Natural killer cell treated with Interleukin-12 subunit alpha and Interleukin-12 subunit beta and Interleukin-15 and Interleukin-18, amount 100 ng/mL, for 72 hours (primary cell): ENCODE measurements at regions not wholly inside any gene's neighbourhood (a gene's known extent, or its start where the extent isn't known, plus 50 kb on each side); places are given as distances from the start of the nearest gene placed in this dataset.
"Not testable (repeated sequence)": the region's sequence is repeated elsewhere in the genome, so short reads cannot be mapped to it uniquely, and the experiment has no call there.

ENCODE experiments used
- ATAC-seq, 2 donors: fragments of 150-1000 bp; cut with Tn5 transposase in 1 of 2; sonication (Bioruptor Pico), chemical (Tn5 transposase) in 1 of 2; 2 replicates each; pipeline ENCODE4 v1.10.0; 2021
- DNase-seq: peaks from one replicate; pipeline ENCODE4 v3.0.0; 2022; ENCODE audit warnings: low spot score
- H3K27ac Mint-ChIP-seq, 2 donors: 1 replicate in 1 of 2; 2 replicates in 1 of 2; pipeline ENCODE4 v1.8.0; 2022; ENCODE audit warnings: mixed read lengths in 2 of 2, mild to moderate bottlenecking in 1 of 2, moderate library complexity in 1 of 2
- H3K27me3 Mint-ChIP-seq, 2 donors: 1 replicate in 1 of 2; 2 replicates in 1 of 2; pipeline ENCODE4 v1.8.0; 2022; ENCODE audit warnings: mixed read lengths in 2 of 2
- H3K36me3 Mint-ChIP-seq: one replicate; pipeline ENCODE4 v1.8.0; 2022; ENCODE audit warnings: mixed read lengths
- H3K4me1 Mint-ChIP-seq, 2 donors: 1 replicate in 1 of 2; 2 replicates in 1 of 2; pipeline ENCODE4 v1.8.0; 2022; ENCODE audit warnings: low read depth in 2 of 2, mixed read lengths in 2 of 2, mild to moderate bottlenecking in 1 of 2
- H3K4me3 Mint-ChIP-seq: one replicate; pipeline ENCODE4 v1.8.0; 2022; ENCODE audit warnings: mixed read lengths
- H3K9me3 Mint-ChIP-seq: 2 replicates; pipeline ENCODE4 v1.8.0; 2022; ENCODE audit warnings: mixed read lengths

- H3K27me3 Mint-ChIP-seq, result no peaks in the 10 kb centered on the region
These were observed 97.2 kb downstream of the ARL4C start for GRCh38 chr2:234399451-234400246.

DNA sequence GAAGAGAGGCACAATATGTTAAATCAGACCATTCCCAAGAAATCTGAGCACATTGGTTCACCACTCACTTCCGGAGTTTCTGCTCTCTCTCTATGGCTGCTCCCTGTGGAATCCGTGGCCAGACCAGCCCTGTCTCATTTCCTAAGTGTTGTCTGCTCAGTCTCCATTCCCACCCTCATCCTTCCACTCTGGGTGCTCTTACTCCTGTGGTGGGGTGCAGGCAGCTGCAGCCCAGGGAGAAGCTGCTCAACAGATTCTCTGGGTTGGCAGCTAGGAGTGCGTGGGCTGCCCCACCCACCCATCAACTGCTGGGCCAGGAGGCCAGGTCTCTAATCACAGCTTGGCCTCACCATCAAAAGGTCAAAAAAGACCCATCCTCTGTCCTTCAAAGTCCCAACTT is 98.3 kb downstream of the ARL4C start:
- H3K27ac Mint-ChIP-seq, result no peak overlapping the region
- peaks cover 47 to 51% of the 10 kb centered on the region in 2 donors for H3K4me1 Mint-ChIP-seq
- H3K4me3 Mint-ChIP-seq, result no peak overlapping the region
- ATAC-seq, result no peak
- no peak for DNase-seq
- no peaks in the 10 kb centered on the region for H3K27me3 Mint-ChIP-seq
- peaks cover 5% of the 10 kb centered on the region for H3K36me3 Mint-ChIP-seq
- H3K9me3 Mint-ChIP-seq, result peaks cover 3% of the 10 kb centered on the region

More at GRCh38 chr2:234399451-234400246, 97.2 kb downstream of the ARL4C start:
- H3K27ac Mint-ChIP-seq, result no peak overlapping the region
- ATAC-seq, result peak in 1 of 2 donors; percentile 15
- peaks cover 38 to 45% of the 10 kb centered on the region in 2 donors for H3K4me1 Mint-ChIP-seq
- peak overlapping the region; percentile 10 for H3K4me3 Mint-ChIP-seq
- DNase-seq, result no peak
- peaks cover 3% of the 10 kb centered on the region for H3K9me3 Mint-ChIP-seq
- peaks cover 5% of the 10 kb centered on the region for H3K36me3 Mint-ChIP-seq

DNA sequence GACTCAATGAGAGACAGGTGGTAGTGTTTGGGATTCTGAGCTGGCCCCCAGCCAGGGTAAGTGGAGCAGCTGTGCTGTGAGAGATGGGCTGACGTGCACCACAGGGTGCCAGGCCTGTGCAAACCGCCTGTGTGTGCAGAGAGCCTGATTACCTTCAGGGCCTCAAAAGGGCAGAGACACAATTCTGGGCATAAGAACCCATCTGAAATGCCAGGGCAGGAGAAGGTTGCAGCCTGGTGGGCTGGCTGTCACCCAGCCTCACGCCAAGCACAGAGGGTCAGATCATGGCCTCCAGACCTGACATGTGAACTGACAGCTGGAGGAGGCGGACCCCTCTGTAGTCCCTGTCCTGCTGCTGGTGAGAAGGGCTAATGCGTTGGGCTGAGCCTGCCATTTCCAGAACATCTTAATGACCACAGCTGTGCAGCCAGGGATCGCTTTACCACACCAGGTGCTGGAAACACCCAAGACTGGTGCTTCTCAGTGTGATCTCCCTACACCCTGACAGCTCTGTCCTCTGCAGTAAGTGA is 100.9 kb downstream of the ARL4C start:
- Mint-ChIP-seq H3K9me3 (peaks cover 3% of the 10 kb centered on the region), H3K4me1 (peaks cover 42 to 47% of the 10 kb centered on the region in 2 donors), H3K4me3 (no peak overlapping the region), H3K36me3 (peaks cover 3% of the 10 kb centered on the region), H3K27ac (no peak overlapping the region), H3K27me3 (no peaks in the 10 kb centered on the region)
- no peak for DNase-seq
- ATAC-seq, result no peak

- Mint-ChIP-seq H3K4me1 (peaks cover 43% of the 10 kb centered on the region in 2 donors), H3K4me3 (peak overlapping the region; percentile 7), H3K27ac (peak overlapping the region in 1 of 2 donors; percentile 73), H3K36me3 (no peaks in the 10 kb centered on the region), H3K9me3 (no peaks in the 10 kb centered on the region), H3K27me3 (no peaks in the 10 kb centered on the region)
- DNase-seq (no peak), ATAC-seq (no peak)
These were observed 102.4 kb downstream of the ARL4C start for GRCh38 chr2:234394450-234394849.

DNA sequence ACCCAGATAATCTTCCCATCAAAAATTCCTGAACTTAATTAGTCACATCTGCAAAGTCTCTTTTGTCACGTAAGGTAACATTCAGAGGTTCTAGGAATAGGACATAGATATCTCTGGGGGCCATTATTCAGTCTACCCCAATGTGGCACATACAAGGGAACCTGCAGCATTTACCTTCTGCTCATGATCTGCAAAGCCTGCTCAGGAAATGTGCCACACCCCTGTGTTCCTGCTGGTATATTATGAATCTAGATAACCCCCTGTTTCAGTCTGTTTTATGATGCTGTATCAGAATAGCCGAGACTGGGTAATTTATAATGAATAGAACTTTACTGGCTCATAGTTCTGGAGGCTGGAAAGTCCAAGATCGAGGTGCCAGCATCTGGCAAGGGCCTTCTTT is 103.5 kb downstream of the ARL4C start:
- H3K9me3 Mint-ChIP-seq, result no peaks in the 10 kb centered on the region
- DNase-seq (no peak), ATAC-seq (no peak)
- H3K4me3 Mint-ChIP-seq, result no peak overlapping the region
- H3K27me3 Mint-ChIP-seq, result no peaks in the 10 kb centered on the region
- H3K36me3 Mint-ChIP-seq, result no peaks in the 10 kb centered on the region
- H3K27ac Mint-ChIP-seq, result peak overlapping the region; percentile 73 to 78
- peaks cover 39 to 41% of the 10 kb centered on the region in 2 donors for H3K4me1 Mint-ChIP-seq

DNA sequence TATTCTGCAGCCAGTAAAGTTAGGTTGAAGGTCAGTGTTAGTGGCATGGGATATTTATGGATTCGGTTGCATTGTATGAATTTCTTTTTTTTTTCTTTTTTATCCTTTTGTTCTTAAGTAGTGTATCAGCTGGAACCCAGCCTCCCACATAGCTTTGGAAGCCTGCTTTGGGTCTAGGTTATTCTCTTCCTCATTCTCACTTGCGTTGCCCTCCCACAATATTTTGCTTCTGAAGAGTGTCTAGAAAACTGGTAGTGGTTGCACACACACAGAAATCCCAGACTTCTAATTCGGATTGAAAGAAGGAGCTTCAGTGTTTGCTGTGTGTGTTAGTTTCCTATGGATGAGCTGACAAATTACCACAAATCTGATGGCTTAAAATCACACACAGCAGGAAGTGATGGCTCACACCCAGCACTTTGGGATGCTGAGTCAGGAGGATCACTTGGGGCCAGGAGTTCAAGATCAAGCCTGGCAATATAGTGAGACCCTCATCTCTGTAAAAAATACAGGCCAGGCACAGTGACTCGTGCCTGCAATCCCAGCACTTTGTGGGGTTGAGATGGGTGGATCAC is 104.8 kb downstream of the ARL4C start:
- DNase-seq (no peak), ATAC-seq (no peak)
- H3K4me3 Mint-ChIP-seq, result no peak overlapping the region
- no peaks in the 10 kb centered on the region for H3K36me3 Mint-ChIP-seq
- H3K27me3 Mint-ChIP-seq, result no peaks in the 10 kb centered on the region
- H3K9me3 Mint-ChIP-seq, result no peaks in the 10 kb centered on the region
- peaks cover 43 to 44% of the 10 kb centered on the region in 2 donors for H3K4me1 Mint-ChIP-seq
- peak overlapping the region; percentile 17 to 41 for H3K27ac Mint-ChIP-seq

GRCh38 chr2:234391625-234392024 is 105.3 kb downstream of the ARL4C start:
- DNase-seq (no peak), ATAC-seq (no peak)
- H3K9me3 Mint-ChIP-seq, result no peaks in the 10 kb centered on the region
- no peaks in the 10 kb centered on the region for H3K27me3 Mint-ChIP-seq
- H3K4me1 Mint-ChIP-seq, result peaks cover 43 to 44% of the 10 kb centered on the region in 2 donors
- H3K4me3 Mint-ChIP-seq, result no peak overlapping the region
- H3K36me3 Mint-ChIP-seq, result no peaks in the 10 kb centered on the region
- peak overlapping the region; percentile 17 to 41 for H3K27ac Mint-ChIP-seq

GRCh38 chr2:234389661-234390060 is 107.2 kb downstream of the ARL4C start:
- not testable (repeated sequence) for DNase-seq, H3K36me3 Mint-ChIP-seq, ATAC-seq, H3K27me3 Mint-ChIP-seq, H3K4me3 Mint-ChIP-seq, H3K9me3 Mint-ChIP-seq
- peaks cover 39 to 43% of the 10 kb centered on the region in 2 donors for H3K4me1 Mint-ChIP-seq
- peak overlapping the region in 1 of 2 donors; percentile 66 for H3K27ac Mint-ChIP-seq

GRCh38 chr2:234388591-234388990 is 108.3 kb downstream of the ARL4C start:
- Mint-ChIP-seq H3K9me3 (no peaks in the 10 kb centered on the region), H3K4me3 (no peak overlapping the region), H3K4me1 (peaks cover 28 to 33% of the 10 kb centered on the region in 2 donors), H3K36me3 (no peaks in the 10 kb centered on the region), H3K27me3 (no peaks in the 10 kb centered on the region), H3K27ac (peak overlapping the region; percentile 6 to 20)
- no peak for DNase-seq
- no peak for ATAC-seq

DNA sequence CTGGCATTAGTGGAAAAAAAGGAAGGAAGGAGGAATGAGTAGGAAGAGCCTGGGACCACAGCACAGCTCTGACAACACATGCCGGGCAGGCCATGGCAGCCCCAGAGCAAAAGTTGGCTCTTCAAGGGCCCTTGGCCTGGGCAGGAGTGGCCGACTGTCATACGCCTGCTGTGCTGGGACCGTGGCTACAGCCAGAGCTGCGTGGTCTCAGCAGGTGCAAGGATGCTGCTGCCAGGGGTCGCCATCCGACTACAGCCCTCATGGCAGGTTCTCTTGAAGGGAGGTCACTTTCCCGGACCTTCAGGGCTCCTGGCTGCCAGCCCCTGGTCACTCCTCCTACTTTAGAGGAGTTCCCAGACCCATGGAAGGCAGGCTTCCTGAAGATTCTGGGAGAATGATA is 109.9 kb downstream of the ARL4C start:
- peaks cover 19 to 23% of the 10 kb centered on the region in 2 donors for H3K4me1 Mint-ChIP-seq
- H3K27me3 Mint-ChIP-seq, result no peaks in the 10 kb centered on the region
- H3K9me3 Mint-ChIP-seq, result no peaks in the 10 kb centered on the region
- H3K36me3 Mint-ChIP-seq, result no peaks in the 10 kb centered on the region
- peak in 1 of 2 donors; percentile 27 for ATAC-seq
- no peak overlapping the region for H3K4me3 Mint-ChIP-seq
- no peak overlapping the region for H3K27ac Mint-ChIP-seq
- DNase-seq, result no peak

- H3K27ac Mint-ChIP-seq, result no peak overlapping the region
- H3K4me3 Mint-ChIP-seq, result no peak overlapping the region
- no peaks in the 10 kb centered on the region for H3K36me3 Mint-ChIP-seq
- ATAC-seq (no peak), DNase-seq (no peak)
- H3K9me3 Mint-ChIP-seq, result no peaks in the 10 kb centered on the region
- H3K27me3 Mint-ChIP-seq, result no peaks in the 10 kb centered on the region
- no peaks in the 10 kb centered on the region for H3K4me1 Mint-ChIP-seq
These were observed 114.8 kb downstream of the ARL4C start for GRCh38 chr2:234382131-234382530.

- not testable (repeated sequence) for H3K4me3 Mint-ChIP-seq, H3K27ac Mint-ChIP-seq, ATAC-seq, H3K9me3 Mint-ChIP-seq, DNase-seq, H3K4me1 Mint-ChIP-seq, H3K27me3 Mint-ChIP-seq, H3K36me3 Mint-ChIP-seq
These were observed 117.9 kb downstream of the ARL4C start for GRCh38 chr2:234378958-234379357.

DNA sequence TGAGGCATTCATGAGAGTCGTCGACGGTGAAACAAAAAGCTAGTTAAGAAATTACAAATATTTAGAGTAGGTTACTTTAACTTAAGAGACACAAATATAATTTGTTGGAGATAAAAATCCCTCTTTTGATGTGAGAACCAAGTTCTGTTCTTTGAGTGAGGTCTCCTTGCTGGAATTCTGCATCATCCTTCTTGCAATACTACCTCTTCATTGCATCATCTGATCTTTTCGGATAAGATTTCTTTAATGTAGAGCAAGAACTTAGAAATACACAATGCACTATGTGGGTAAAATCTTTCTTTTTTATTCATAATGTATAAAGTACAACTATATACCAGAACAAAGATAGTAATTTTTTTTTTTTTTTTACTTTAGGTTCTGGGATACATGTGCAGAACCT is 118.4 kb downstream of the ARL4C start:
- no peak for ATAC-seq
- no peak for DNase-seq
- H3K27ac Mint-ChIP-seq, result no peak overlapping the region
- no peaks in the 10 kb centered on the region for H3K27me3 Mint-ChIP-seq
- no peaks in the 10 kb centered on the region for H3K9me3 Mint-ChIP-seq
- H3K36me3 Mint-ChIP-seq, result no peaks in the 10 kb centered on the region
- H3K4me1 Mint-ChIP-seq, result peaks cover 10% of the 10 kb centered on the region in 2 donors
- no peak overlapping the region for H3K4me3 Mint-ChIP-seq

- Mint-ChIP-seq H3K27ac (peak overlapping the region in 1 of 2 donors; percentile 27), H3K4me3 (no peak overlapping the region), H3K27me3 (no peaks in the 10 kb centered on the region), H3K4me1 (peaks cover 16% of the 10 kb centered on the region in 2 donors), H3K9me3 (no peaks in the 10 kb centered on the region), H3K36me3 (no peaks in the 10 kb centered on the region)
- DNase-seq, result no peak
- ATAC-seq, result no peak
These were observed 119.0 kb downstream of the ARL4C start for GRCh38 chr2:234377761-234378391.
